OCI-LY7 (cell line): ENCODE measurements at regions not wholly inside any gene's neighbourhood (a gene's known extent, or its start where the extent isn't known, plus 50 kb on each side); places are given as distances from the start of the nearest gene placed in this dataset.

Experiments
- BruUV-seq: library from RNA; stranded (reverse); fragments of 400-500 nt; replicated peaks from 2 replicates; lab custom pipeline; 2021; lab: Mats Ljungman, UMichigan
- CTCF ChIA-PET: fragments of 300-600 bp; sonication (Branson Sonifier 250); formaldehyde crosslinking; loops from one replicate; lab custom pipeline; 2022; ENCODE audit warnings: antibody characterized with exemption; ENCODE audit not compliant: unreplicated experiment; lab: Charles Lee
- POLR2A ChIA-PET: fragments of 300-600 bp; sonication (Branson Sonifier 250); formaldehyde crosslinking; loops from one replicate; lab custom pipeline; 2022; ENCODE audit warnings: antibody characterized with exemption; lab: Charles Lee
- DNase-seq: peaks from one replicate; pipeline ENCODE4 v3.0.0-alpha.2; 2015; ENCODE audit warnings: low spot score
- H2AFZ ChIP-seq: fragments of 200-600 bp; sonication (generic), shearing (Covaris generic); 2 replicates; pipeline ENCODE4 v1.6.1; 2014; ENCODE audit warnings: mild to moderate bottlenecking, antibody characterized with exemption, low read length, moderate library complexity
- H3K27ac ChIP-seq: fragments of 200-600 bp; sonication (generic); 2 replicates; pipeline ENCODE4 v1.5.1; 2014; ENCODE audit warnings: mixed run types, low read depth, mild to moderate bottlenecking, moderate library complexity, low read length, inconsistent platforms; ENCODE audit not compliant: poor library complexity, severe bottlenecking
- H3K36me3 ChIP-seq: fragments of 200-600 bp; sonication (generic); 2 replicates; pipeline ENCODE4 v1.6.1; 2014; ENCODE audit warnings: mild to moderate bottlenecking, antibody characterized with exemption, low read length, moderate library complexity, mixed read lengths; ENCODE audit not compliant: insufficient read depth
- H3K4me1 ChIP-seq: fragments of 200-600 bp; sonication (generic); 2 replicates; pipeline ENCODE4 v1.5.1; 2014; ENCODE audit warnings: mild to moderate bottlenecking, low read length; ENCODE audit not compliant: insufficient read depth, poor library complexity, severe bottlenecking
- H3K4me2 ChIP-seq: fragments of 200-600 bp; sonication (generic); 2 replicates; pipeline ENCODE4 v1.6.1; 2014; ENCODE audit warnings: mild to moderate bottlenecking, low read length
- H3K4me3 ChIP-seq: fragments of 200-600 bp; sonication (generic); 2 replicates; pipeline ENCODE4 v1.5.1; 2014; ENCODE audit warnings: mild to moderate bottlenecking, low read depth, low read length; ENCODE audit not compliant: poor library complexity, severe bottlenecking
- H3K79me2 ChIP-seq: fragments of 200-600 bp; sonication (generic); 2 replicates; pipeline ENCODE4 v1.6.1; 2016; ENCODE audit warnings: low read depth, mild to moderate bottlenecking, low read length, moderate library complexity, mixed read lengths; ENCODE audit not compliant: insufficient read depth
- H3K9me2 ChIP-seq: fragments of 200-600 bp; sonication (generic); 2 replicates; pipeline ENCODE4 v1.6.1; 2016; ENCODE audit warnings: mild to moderate bottlenecking, low read length, mixed read lengths; ENCODE audit not compliant: insufficient read depth
- H3K9me3 ChIP-seq: fragments of 200-600 bp; sonication (generic); 2 replicates; pipeline ENCODE4 v1.6.1; 2014; ENCODE audit warnings: mild to moderate bottlenecking, mixed run types, low read length, mixed read lengths
- H4K20me1 ChIP-seq: fragments of 200-600 bp; sonication (generic); 2 replicates; pipeline ENCODE4 v1.6.1; 2014; ENCODE audit warnings: mild to moderate bottlenecking, antibody characterized with exemption, low read length, moderate library complexity, mixed read lengths; ENCODE audit not compliant: insufficient read depth
- EZH2phosphoT487 ChIP-seq: fragments of 200-600 bp; sonication (generic); IDR thresholded peaks from 2 replicates; pipeline ENCODE4 v1.6.1; 2018; ENCODE audit warnings: low read depth, borderline replicate concordance, mild to moderate bottlenecking, mixed run types, antibody characterized with exemption, low read length, moderate library complexity, mixed read lengths
- intact Hi-C: fragments of 100-400 bp; cut with micrococcal nuclease; formaldehyde crosslinking; loops from one replicate; pipeline ENCODE4 v1.10.0; 2022; ENCODE audit not compliant: unreplicated experiment
- TF ChIP-seq, protein P1 (sequence below): fragments of 200-600 bp; sonication (generic); conservative IDR thresholded peaks from 2 replicates; pipeline ENCODE4 v1.5.1; 2014; ENCODE audit warnings: mild to moderate bottlenecking, antibody characterized with exemption, low read length, moderate library complexity, mixed read lengths

DNA sequence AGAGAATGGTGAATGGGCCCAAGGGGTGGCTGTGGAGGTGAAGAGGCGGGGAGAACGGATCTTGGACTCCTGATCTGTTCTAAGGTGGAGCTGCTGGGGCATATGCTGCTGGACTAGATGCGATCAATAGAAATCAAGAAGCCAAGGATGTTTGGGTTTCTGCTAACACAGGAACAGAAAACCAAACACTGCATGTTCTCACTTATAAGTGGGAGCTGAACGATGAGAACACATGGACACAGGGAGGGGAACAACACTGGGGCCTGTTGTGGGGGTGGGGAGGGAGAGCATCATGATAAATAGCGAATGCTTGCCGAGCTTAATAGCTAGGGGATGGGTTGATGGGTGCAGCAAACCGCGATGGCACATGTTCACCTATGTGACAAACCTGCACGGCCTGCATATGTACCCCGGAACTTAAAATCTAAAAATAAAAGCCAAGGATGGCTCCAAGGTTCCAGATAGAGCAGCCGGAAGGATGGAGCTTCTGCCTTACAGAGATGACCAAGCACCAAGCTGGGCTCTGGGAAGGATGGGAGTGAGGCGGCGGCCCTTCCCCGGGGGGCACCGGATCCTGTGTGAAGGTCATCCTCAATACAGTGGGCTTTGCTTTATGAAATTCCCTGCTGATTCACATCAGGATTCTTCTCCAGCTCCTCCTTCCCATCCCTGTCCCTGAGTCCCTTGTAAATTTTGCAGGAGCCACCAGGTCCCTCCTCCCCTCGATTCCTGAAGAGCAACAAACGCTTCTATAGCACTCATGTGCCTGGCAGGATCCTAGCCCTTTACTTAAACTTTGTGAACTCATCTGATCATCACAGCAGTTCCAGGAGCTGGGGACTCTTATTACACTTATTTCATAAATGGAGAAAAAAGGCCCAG is 109.2 kb upstream of the PTPN1 start:
- intact Hi-C loops = no loop called here
- Histone ChIP-seq H3K79me2 (no peaks in the 10 kb centered on the region), H3K27ac (no peak overlapping the region), H3K4me1 (no peaks in the 10 kb centered on the region), H2AFZ (no peak overlapping the region), H3K4me2 (no peak overlapping the region), H3K9me3 (no peaks in the 10 kb centered on the region), H3K36me3 (no peaks in the 10 kb centered on the region), H4K20me1 (no peaks in the 10 kb centered on the region), H3K4me3 (no peak overlapping the region), H3K9me2 (no peaks in the 10 kb centered on the region)
- TF ChIP-seq, protein P1, sequence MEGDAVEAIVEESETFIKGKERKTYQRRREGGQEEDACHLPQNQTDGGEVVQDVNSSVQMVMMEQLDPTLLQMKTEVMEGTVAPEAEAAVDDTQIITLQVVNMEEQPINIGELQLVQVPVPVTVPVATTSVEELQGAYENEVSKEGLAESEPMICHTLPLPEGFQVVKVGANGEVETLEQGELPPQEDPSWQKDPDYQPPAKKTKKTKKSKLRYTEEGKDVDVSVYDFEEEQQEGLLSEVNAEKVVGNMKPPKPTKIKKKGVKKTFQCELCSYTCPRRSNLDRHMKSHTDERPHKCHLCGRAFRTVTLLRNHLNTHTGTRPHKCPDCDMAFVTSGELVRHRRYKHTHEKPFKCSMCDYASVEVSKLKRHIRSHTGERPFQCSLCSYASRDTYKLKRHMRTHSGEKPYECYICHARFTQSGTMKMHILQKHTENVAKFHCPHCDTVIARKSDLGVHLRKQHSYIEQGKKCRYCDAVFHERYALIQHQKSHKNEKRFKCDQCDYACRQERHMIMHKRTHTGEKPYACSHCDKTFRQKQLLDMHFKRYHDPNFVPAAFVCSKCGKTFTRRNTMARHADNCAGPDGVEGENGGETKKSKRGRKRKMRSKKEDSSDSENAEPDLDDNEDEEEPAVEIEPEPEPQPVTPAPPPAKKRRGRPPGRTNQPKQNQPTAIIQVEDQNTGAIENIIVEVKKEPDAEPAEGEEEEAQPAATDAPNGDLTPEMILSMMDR = no peak
- TF ChIP-seq EZH2phosphoT487 = no peak
- CTCF ChIA-PET = no interaction called here
- DNase-seq = no peak
- POLR2A ChIA-PET = interaction anchor here (0.6 kb wide), 1 partner anchor 1882 kb away, joined by 3 read pairs; no protein-coding TSS in a partner anchor
- no TSS peak for BruUV-seq

DNA sequence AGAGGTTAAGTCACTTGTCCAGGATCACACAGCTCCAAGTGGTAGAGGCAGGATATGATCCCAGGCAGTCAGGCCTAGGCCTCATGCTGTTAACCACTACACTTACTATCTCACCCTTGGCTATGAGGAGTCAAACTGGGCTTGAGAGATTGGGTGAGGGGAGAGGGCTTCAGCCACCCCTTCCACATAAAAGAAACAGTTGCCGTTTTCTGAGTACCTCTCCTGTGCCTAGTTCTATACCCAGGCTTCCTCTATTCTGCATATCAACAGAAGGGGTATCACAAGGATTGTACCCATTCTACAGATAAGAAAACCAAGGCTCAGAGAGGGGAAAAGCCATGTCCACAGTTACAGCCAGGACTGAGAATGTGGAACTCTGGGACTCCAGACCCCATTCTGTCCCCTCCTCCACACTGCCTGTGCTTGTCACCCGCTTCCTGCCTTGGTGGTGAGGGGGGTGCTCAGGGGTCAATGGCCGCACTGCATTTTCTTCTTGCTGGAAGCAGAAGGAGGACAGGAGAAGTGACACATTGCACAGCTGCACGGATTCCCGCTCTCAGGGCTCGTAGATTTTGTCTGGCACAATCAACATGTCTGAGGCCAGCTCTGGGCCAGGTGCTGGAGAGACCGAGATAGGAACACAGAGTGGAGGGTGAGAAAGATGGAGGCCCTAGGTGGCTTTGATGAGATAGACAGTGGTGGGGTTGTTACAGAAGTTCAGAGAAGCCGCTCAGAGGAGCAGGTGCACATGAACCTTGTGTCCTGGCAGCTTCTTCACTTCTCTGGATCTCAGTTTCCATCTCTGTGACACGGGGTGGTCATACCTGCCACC is 108.4 kb upstream of the PTPN1 start:
- DNase-seq = no peak
- no peak overlapping the region for H3K27ac ChIP-seq
- TF ChIP-seq, protein P1 = no peak
- no peak for TF ChIP-seq EZH2phosphoT487
- H3K4me1 ChIP-seq = no peaks in the 10 kb centered on the region
- CTCF ChIA-PET = no interaction called here
- no peaks in the 10 kb centered on the region for H3K9me3 ChIP-seq
- no peaks in the 10 kb centered on the region for H3K36me3 ChIP-seq
- POLR2A ChIA-PET = interaction anchor here (0.6 kb wide), 1 partner anchor 1883 kb away, joined by 3 read pairs; no protein-coding TSS in a partner anchor
- no peaks in the 10 kb centered on the region for H4K20me1 ChIP-seq
- H3K79me2 ChIP-seq = no peaks in the 10 kb centered on the region
- H2AFZ ChIP-seq = no peak overlapping the region
- no peaks in the 10 kb centered on the region for H3K9me2 ChIP-seq
- H3K4me3 ChIP-seq = no peak overlapping the region
- BruUV-seq = no TSS peak
- intact Hi-C loops = no loop called here
- no peak overlapping the region for H3K4me2 ChIP-seq
